NT2/D1 (cell line): ENCODE measurements at regions not wholly inside any gene's neighbourhood (a gene's known extent, or its start where the extent isn't known, plus 50 kb on each side); places are given as distances from the start of the nearest gene placed in this dataset.

Experiments
- SUZ12 ChIP-seq: IDR thresholded peaks from 2 replicates; pipeline ENCODE4 v1.6.1; 2011; ENCODE audit not compliant: insufficient read length, insufficient read depth; ENCODE audit errors: extremely low read depth
- YY1 ChIP-seq: IDR thresholded peaks from 2 replicates; pipeline ENCODE4 v1.6.1; 2011; ENCODE audit not compliant: insufficient read length, insufficient read depth

DNA sequence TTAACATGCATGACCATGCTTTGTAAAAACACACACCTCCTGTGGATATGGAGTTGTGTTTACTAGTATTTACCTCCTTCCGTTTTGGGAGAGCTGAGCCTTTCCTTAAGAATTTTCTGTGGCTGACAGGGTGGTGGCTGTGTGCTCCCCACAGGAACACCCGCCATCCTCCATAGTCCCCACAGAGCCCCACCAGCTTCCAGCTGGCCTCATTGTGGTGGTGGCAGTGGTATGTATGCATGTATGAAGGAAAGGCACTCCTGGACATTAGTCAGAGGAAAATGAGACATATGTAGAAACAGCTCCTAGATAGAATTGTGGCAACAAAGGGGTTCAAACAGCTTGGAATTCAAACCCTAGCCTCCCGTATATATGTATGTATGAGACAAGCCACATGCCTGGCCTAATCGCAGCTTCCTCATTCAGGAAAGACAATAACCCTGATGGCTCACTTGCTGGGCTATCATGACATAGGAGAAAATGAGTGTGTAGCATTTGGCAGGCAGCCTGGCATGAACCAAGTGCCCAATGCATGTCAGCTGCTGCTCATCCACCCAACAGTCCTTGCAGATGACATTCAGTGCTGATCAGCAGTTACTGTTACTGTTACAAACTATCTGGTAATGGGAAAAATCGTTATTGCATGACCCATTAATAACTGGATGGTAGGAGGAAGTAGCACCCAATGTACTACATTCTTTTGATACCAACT lies 459.7 kb downstream of the EBF1 start:
- TF ChIP-seq YY1 (no peak), SUZ12 (no peak)
